CD4-positive, alpha-beta T cell treated with Interferon gamma for 1 hour (primary cell): ENCODE measurements at regions not wholly inside any gene's neighbourhood (a gene's known extent, or its start where the extent isn't known, plus 50 kb on each side); places are given as distances from the start of the nearest gene placed in this dataset.
"Not testable (repeated sequence)": the region's sequence is repeated elsewhere in the genome, so short reads cannot be mapped to it uniquely, and the experiment has no call there.

Source experiments
- DNase-seq: peaks from one replicate; pipeline ENCODE4 v3.0.0-alpha.2; 2020

GRCh38 chr5:174453690-174454089 lies 270.7 kb upstream of the MSX2 start:
- no peak for DNase-seq

GRCh38 chr5:174454464-174454863 lies 269.9 kb upstream of the MSX2 start:
- no peak for DNase-seq

- DNase-seq: no peak
Observed at GRCh38 chr5:174454890-174455289, 269.5 kb upstream of the MSX2 start.

- DNase-seq: no peak
Observed at GRCh38 chr5:174455301-174455700, 269.1 kb upstream of the MSX2 start.

- DNase-seq: no peak
Observed at GRCh38 chr5:174457141-174457678, 267.2 kb upstream of the MSX2 start.

- no peak for DNase-seq
Observed at GRCh38 chr5:174459071-174459702, 265.2 kb upstream of the MSX2 start.

GRCh38 chr5:174459832-174460448 lies 264.4 kb upstream of the MSX2 start:
- no peak for DNase-seq

GRCh38 chr5:174462129-174462528 lies 262.3 kb upstream of the MSX2 start:
- no peak for DNase-seq

GRCh38 chr5:174464504-174465165 lies 259.7 kb upstream of the MSX2 start:
- DNase-seq: no peak

- not testable (repeated sequence) for DNase-seq
Observed at GRCh38 chr5:174471528-174471927, 252.9 kb upstream of the MSX2 start.

GRCh38 chr5:174472956-174473355 lies 251.4 kb upstream of the MSX2 start:
- no peak for DNase-seq

GRCh38 chr5:174476001-174476400 lies 248.4 kb upstream of the MSX2 start:
- DNase-seq: not testable (repeated sequence)

GRCh38 chr5:174479325-174479724 lies 245.1 kb upstream of the MSX2 start:
- no peak for DNase-seq

GRCh38 chr5:174481737-174482136 lies 242.6 kb upstream of the MSX2 start:
- no peak for DNase-seq

- DNase-seq: no peak
Observed at GRCh38 chr5:174482607-174483024, 241.8 kb upstream of the MSX2 start.

GRCh38 chr5:174483411-174483810 lies 241.0 kb upstream of the MSX2 start:
- DNase-seq: no peak

- no peak for DNase-seq
Observed at GRCh38 chr5:174489215-174489614, 235.2 kb upstream of the MSX2 start.

- no peak for DNase-seq
Observed at GRCh38 chr5:174489920-174490597, 234.3 kb upstream of the MSX2 start.

GRCh38 chr5:174490728-174491127 lies 233.7 kb upstream of the MSX2 start:
- DNase-seq: no peak

- DNase-seq: no peak
Observed at GRCh38 chr5:174491265-174491664, 233.1 kb upstream of the MSX2 start.

- DNase-seq: no peak
Observed at GRCh38 chr5:174491761-174492350, 232.5 kb upstream of the MSX2 start.

- no peak for DNase-seq
Observed at GRCh38 chr5:174493530-174493929, 230.9 kb upstream of the MSX2 start.

- DNase-seq: not testable (repeated sequence)
Observed at GRCh38 chr5:174497939-174498338, 226.4 kb upstream of the MSX2 start.
